ENCODE measurements at regions not wholly inside any gene's neighbourhood (a gene's known extent, or its start where the extent isn't known, plus 50 kb on each side); places are given as distances from the start of the nearest gene placed in this dataset.

GRCh38 chr11:122214080-122214479 lies 98.1 kb upstream of the BLID start:
- intact Hi-C loops (cut with micrococcal nuclease): no loop called here
- Mint-ChIP-seq H3K4me1 (ENCODE audit: low read depth) (no peaks in the 10 kb centered on the region), H3K4me3 (no peak overlapping the region), H3K9me3 (no peaks in the 10 kb centered on the region), H3K27ac (no peak overlapping the region), H3K27me3 (peaks cover 4% of the 10 kb centered on the region), H3K36me3 (ENCODE audit: low read depth) (no peaks in the 10 kb centered on the region)
- TF ChIP-seq, protein P1, sequence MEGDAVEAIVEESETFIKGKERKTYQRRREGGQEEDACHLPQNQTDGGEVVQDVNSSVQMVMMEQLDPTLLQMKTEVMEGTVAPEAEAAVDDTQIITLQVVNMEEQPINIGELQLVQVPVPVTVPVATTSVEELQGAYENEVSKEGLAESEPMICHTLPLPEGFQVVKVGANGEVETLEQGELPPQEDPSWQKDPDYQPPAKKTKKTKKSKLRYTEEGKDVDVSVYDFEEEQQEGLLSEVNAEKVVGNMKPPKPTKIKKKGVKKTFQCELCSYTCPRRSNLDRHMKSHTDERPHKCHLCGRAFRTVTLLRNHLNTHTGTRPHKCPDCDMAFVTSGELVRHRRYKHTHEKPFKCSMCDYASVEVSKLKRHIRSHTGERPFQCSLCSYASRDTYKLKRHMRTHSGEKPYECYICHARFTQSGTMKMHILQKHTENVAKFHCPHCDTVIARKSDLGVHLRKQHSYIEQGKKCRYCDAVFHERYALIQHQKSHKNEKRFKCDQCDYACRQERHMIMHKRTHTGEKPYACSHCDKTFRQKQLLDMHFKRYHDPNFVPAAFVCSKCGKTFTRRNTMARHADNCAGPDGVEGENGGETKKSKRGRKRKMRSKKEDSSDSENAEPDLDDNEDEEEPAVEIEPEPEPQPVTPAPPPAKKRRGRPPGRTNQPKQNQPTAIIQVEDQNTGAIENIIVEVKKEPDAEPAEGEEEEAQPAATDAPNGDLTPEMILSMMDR (IDR thresholded peaks at IDR 0.05): no peak
- ATAC-seq: no peak
- DNase-seq: no peak
- POLR2A ChIA-PET: no interaction called here
- CTCF ChIA-PET: interaction anchor here (1.2 to 3.2 kb wide), 4 partner anchors 11 to 291 kb away, joined by 4 to 29 read pairs (median 6); no protein-coding TSS in a partner anchor

DNA sequence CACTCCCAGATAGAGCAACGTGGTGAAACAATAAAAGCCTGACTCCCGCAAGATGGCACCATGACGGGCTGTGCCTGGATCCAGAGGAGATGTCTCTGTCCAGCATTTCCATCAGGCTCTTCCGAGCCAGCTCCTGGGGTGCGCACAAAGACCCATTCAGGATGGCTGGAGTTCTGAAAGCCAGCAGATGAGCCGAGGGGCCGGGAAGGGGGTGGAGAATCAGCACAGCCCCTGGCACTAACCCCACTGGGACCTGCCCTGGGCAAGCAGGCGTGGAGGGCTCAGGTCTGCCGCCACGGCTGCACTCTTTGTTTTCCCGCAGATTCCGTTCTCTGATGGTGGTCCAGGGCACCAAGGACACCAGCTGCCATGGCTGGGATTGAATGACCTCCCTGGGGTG lies 97.2 kb upstream of the BLID start:
- Mint-ChIP-seq H3K4me3 (no peak overlapping the region), H3K4me1 (ENCODE audit: low read depth) (no peaks in the 10 kb centered on the region), H3K27me3 (peaks cover 3% of the 10 kb centered on the region), H3K9me3 (no peaks in the 10 kb centered on the region), H3K27ac (no peak overlapping the region), H3K36me3 (ENCODE audit: low read depth) (no peaks in the 10 kb centered on the region)
- TF ChIP-seq, protein P1 (IDR thresholded peaks at IDR 0.05): no peak
- intact Hi-C loops (cut with micrococcal nuclease): no loop called here
- POLR2A ChIA-PET: interaction anchor here (0.6 kb wide), 1 partner anchor 293 kb away, joined by 3 read pairs; no protein-coding TSS in a partner anchor
- DNase-seq: no peak
- no peak for ATAC-seq
- CTCF ChIA-PET: interaction anchor here (1.2 kb wide), 1 partner anchor 10 kb away, joined by 7 read pairs; no protein-coding TSS in a partner anchor

DNA sequence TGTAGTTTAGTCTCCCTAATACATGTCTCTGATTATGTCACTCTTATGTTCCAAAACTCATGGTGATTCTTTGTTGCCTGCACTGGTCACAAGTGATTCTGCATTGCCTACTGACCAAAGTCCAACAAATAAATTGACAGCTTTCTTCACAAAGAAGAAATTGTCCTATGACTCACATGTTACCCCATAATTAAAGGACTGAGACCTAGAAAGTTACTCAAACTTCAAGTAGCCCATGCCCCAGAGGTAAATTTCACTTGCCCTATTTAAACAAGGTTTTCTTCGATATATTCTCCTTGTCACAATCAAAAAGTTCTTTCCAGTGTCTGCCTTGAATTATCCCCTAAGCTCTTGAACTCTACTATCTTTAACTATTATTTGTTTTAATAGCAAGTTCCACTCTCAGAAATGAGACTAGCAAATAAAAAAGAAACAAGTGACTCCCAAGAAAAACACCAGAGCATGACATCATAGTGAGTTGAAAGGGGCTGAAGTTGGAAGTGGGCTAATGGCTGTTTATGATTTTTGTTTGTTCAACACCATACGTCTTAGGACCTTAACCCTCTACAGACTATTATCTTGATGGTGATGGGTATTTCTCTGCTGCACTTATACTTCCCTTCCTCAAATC lies 94.5 kb upstream of the BLID start:
- intact Hi-C loops (cut with micrococcal nuclease): no loop called here
- ChIA-PET POLR2A (no interaction called here), CTCF (no interaction called here)
- TF ChIP-seq, protein P1 (IDR thresholded peaks at IDR 0.05): no peak
- Mint-ChIP-seq H3K27ac (no peak overlapping the region), H3K9me3 (no peaks in the 10 kb centered on the region), H3K36me3 (ENCODE audit: low read depth) (no peaks in the 10 kb centered on the region), H3K4me1 (ENCODE audit: low read depth) (no peaks in the 10 kb centered on the region), H3K27me3 (peaks cover 9% of the 10 kb centered on the region), H3K4me3 (no peak overlapping the region)
- ATAC-seq (no peak), DNase-seq (no peak)

DNA sequence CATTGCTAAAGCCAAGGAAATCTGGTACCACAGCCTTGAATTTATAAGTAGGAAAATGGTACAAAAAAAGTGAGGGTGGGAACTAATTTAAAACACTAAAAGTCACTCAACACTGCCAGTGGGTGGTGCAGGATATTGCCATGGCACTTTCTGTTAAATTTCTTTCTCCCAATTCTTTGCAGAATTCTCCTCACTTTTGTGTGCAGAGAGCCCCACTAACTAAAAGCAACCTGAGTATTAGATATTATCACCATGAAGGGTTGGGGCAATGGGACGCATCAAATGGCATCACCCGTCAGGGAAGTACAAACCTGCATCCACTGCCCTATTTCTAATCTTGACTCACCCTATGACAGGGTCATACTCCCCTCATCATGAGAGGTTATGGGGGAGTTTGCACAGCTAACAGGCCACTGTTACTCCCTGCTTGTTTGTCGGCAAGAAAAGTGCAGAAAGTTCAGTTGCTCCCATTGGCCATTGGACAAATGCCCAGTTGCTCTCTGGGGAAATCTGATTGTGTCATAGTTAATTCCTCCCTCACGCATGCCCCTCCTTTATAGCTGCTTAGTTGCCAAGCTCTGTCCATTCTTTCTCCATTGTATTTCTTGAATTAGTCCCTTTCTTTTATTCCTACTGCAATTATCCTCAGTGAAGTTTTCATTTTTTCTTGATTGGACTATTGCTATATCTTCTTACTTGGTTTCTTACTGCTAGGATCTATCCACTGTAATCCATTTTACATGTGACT lies 93.8 kb upstream of the BLID start:
- Mint-ChIP-seq H3K4me3 (no peak overlapping the region), H3K4me1 (ENCODE audit: low read depth) (no peaks in the 10 kb centered on the region), H3K36me3 (ENCODE audit: low read depth) (no peaks in the 10 kb centered on the region), H3K27me3 (peaks cover 12% of the 10 kb centered on the region), H3K9me3 (no peaks in the 10 kb centered on the region), H3K27ac (no peak overlapping the region)
- intact Hi-C loops (cut with micrococcal nuclease): no loop called here
- ATAC-seq: no peak
- TF ChIP-seq, protein P1 (IDR thresholded peaks at IDR 0.05): no peak
- ChIA-PET CTCF (interaction anchor here (1.4 kb wide), 1 partner anchor 555 kb away, joined by 3 read pairs; no protein-coding TSS in a partner anchor), POLR2A (no interaction called here)
- no peak for DNase-seq

All from activated CD8-positive, alpha-beta T cell treated with anti-CD3 and anti-CD28 coated beads for 36 hours (primary cell).